ENCODE measurements at regions not wholly inside any gene's neighbourhood (a gene's known extent, or its start where the extent isn't known, plus 50 kb on each side); places are given as distances from the start of the nearest gene placed in this dataset.
"Not testable (repeated sequence)": the region's sequence is repeated elsewhere in the genome, so short reads cannot be mapped to it uniquely, and the experiment has no call there.

GRCh38 chr6:170221753-170222400 lies 69.0 kb downstream of the DLL1 start:
- ChIA-PET CTCF (no interaction called here), POLR2A (no interaction called here)
- H3K27ac ChIP-seq (ENCODE audit: low read depth, low read length): no peak overlapping the region
- H3K9me3 ChIP-seq (ENCODE audit: control insufficient read depth, insufficient read depth, low read length): peaks cover 35% of the 10 kb centered on the region; the same call in 1 of the 2 replicates
- H3K27me3 ChIP-seq (ENCODE audit: control insufficient read depth, insufficient read depth, low read length): no peaks in the 10 kb centered on the region
- H3K4me3 ChIP-seq (ENCODE audit: low read depth, low read length): no peak overlapping the region
- no peak for DNase-seq (ENCODE audit: low read depth, low spot score)
- no peak for TF ChIP-seq CTCF (IDR thresholded peaks at IDR 0.05; ENCODE audit: low read depth, low read length)

DNA sequence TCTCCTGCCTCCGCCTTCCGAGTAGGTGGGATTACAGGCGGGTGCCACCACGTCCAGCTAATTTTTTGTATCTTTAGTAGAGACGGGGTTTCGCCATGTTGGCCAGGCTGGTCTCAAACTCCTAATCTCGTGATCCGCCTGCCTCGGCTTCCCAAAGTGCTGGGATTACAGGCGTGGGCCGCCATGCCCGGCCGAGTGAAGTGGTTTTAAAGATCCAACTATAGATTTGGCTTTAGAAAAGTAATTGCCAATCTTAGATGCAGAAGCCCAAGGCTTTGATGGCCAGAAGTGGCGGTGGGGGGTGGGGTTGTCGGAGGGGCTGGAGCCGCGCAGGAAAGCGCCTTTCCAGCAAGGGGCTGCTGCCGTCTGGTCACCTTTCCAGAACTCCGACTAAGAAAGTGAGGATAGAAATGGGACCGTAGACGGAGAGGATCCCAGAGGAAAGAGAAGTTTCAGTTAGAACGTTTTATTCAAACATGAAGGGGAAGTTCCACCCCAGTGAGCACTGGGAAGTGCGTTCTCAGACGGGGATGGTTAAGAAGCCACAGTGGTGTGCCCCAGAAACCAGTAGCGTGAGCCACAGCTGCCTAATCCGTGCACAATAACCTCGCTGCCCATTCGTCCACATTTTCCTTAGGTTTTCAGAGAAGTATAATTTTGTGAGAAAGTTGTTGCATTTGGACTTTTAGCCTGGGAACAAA lies 69.7 kb downstream of the DLL1 start:
- H3K27ac ChIP-seq (ENCODE audit: low read depth, low read length): no peak overlapping the region
- POLR2A ChIA-PET: no interaction called here
- CTCF ChIA-PET: no interaction called here
- TF ChIP-seq CTCF (IDR thresholded peaks at IDR 0.05; ENCODE audit: low read depth, low read length): no peak
- H3K27me3 ChIP-seq (ENCODE audit: control insufficient read depth, insufficient read depth, low read length): no peaks in the 10 kb centered on the region
- H3K9me3 ChIP-seq (ENCODE audit: control insufficient read depth, insufficient read depth, low read length): peaks cover 35% of the 10 kb centered on the region; the same call in 1 of the 2 replicates
- H3K4me3 ChIP-seq (ENCODE audit: low read depth, low read length): no peak overlapping the region
- no peak for DNase-seq (ENCODE audit: low read depth, low spot score)

GRCh38 chr6:170213637-170214018 lies 77.2 kb downstream of the DLL1 start:
- DNase-seq (ENCODE audit: low read depth, low spot score); H3K27ac ChIP-seq (ENCODE audit: low read depth, low read length); POLR2A ChIA-PET; H3K4me3 ChIP-seq (ENCODE audit: low read depth, low read length); CTCF ChIA-PET; H3K27me3 ChIP-seq (ENCODE audit: control insufficient read depth, insufficient read depth, low read length): not testable (repeated sequence)
- H3K9me3 ChIP-seq (ENCODE audit: control insufficient read depth, insufficient read depth, low read length): peaks cover 52% of the 10 kb centered on the region

GRCh38 chr6:170212956-170213636 lies 77.8 kb downstream of the DLL1 start:
- ChIA-PET CTCF (no interaction called here), POLR2A (no interaction called here)
- DNase-seq (ENCODE audit: low read depth, low spot score): no peak
- H3K9me3 ChIP-seq (ENCODE audit: control insufficient read depth, insufficient read depth, low read length): peaks cover 57% of the 10 kb centered on the region
- H3K4me3 ChIP-seq (ENCODE audit: low read depth, low read length): no peak overlapping the region
- H3K27ac ChIP-seq (ENCODE audit: low read depth, low read length): no peak overlapping the region
- H3K27me3 ChIP-seq (ENCODE audit: control insufficient read depth, insufficient read depth, low read length): no peaks in the 10 kb centered on the region
- no peak for TF ChIP-seq CTCF (IDR thresholded peaks at IDR 0.05; ENCODE audit: low read depth, low read length)

DNA sequence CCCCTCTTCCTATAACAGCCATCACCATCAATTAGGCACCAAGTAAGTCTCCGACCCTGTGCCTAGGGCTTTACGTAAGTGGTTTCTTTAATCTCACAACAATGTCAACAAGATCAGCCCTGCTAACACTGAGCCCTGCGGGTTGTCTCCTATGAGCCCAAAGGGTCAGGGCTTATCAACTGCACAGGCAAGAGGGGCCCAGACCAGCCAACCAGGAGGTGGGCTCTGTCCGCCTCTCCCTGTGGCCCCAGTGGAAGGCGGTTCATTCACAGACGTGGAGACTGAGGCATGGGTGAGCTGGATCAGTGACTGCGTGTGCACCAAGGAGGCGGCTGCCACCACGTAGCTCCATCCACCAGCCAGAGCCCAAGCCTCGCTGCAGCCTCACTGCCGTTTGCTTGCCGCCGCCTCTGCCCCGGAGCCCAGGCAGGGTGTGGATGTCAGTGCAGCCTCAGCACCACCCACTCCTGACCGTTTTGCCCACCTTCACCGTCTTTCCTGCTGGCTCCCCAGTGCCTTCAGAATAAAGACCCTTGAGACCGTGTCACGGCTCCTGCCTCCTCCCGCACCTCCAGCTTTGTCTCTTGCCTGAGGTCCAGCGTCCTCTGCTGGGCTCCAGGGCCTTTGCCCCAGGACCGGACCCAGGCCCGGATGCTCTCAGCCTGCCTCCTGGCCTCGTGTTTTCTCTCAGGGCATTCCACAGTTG lies 78.7 kb downstream of the DLL1 start:
- TF ChIP-seq CTCF (IDR thresholded peaks at IDR 0.05; ENCODE audit: low read depth, low read length): no peak
- no peak for DNase-seq (ENCODE audit: low read depth, low spot score)

More for the DNA sequence above, 78.7 kb downstream of the DLL1 start:
- ChIA-PET CTCF (no interaction called here), POLR2A (no interaction called here)
- H3K4me3 ChIP-seq (ENCODE audit: low read depth, low read length): no peak overlapping the region
- peaks cover 66% of the 10 kb centered on the region for H3K9me3 ChIP-seq (ENCODE audit: control insufficient read depth, insufficient read depth, low read length)
- no peaks in the 10 kb centered on the region for H3K27me3 ChIP-seq (ENCODE audit: control insufficient read depth, insufficient read depth, low read length)
- no peak overlapping the region for H3K27ac ChIP-seq (ENCODE audit: low read depth, low read length)
